G401.6 (cell line): ENCODE measurements at regions not wholly inside any gene's neighbourhood (a gene's known extent, or its start where the extent isn't known, plus 50 kb on each side); places are given as distances from the start of the nearest gene placed in this dataset.
A peak's percentile ranks its signal among the peaks of the same experiment; 100 is the strongest.

Source experiments
- FAIRE-seq: peaks from 2 replicates; lab custom pipeline; 2012; peaks lifted over from hg19 to GRCh38; lab: Jason Lieb, UNC

DNA sequence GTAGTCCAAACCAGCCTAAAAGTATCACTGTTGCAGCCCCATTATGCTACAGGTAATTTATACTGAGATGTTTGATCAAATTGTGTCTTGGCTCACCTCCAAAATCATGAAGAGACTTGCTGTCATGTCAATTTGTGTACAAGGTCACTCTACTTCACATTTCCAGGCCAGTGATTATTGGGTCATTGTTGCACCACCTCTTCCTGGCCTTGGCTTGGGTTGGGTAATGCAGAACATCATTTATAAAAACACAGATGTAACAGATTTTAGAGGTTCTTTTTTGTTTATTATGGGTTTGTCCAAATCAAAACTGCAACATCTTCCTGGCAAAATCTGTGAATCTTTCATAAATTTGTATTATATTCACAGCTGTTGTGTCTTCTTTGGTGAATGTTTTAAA, 459.5 kb downstream of the ANKRD50 start:
- FAIRE-seq = no peak

DNA sequence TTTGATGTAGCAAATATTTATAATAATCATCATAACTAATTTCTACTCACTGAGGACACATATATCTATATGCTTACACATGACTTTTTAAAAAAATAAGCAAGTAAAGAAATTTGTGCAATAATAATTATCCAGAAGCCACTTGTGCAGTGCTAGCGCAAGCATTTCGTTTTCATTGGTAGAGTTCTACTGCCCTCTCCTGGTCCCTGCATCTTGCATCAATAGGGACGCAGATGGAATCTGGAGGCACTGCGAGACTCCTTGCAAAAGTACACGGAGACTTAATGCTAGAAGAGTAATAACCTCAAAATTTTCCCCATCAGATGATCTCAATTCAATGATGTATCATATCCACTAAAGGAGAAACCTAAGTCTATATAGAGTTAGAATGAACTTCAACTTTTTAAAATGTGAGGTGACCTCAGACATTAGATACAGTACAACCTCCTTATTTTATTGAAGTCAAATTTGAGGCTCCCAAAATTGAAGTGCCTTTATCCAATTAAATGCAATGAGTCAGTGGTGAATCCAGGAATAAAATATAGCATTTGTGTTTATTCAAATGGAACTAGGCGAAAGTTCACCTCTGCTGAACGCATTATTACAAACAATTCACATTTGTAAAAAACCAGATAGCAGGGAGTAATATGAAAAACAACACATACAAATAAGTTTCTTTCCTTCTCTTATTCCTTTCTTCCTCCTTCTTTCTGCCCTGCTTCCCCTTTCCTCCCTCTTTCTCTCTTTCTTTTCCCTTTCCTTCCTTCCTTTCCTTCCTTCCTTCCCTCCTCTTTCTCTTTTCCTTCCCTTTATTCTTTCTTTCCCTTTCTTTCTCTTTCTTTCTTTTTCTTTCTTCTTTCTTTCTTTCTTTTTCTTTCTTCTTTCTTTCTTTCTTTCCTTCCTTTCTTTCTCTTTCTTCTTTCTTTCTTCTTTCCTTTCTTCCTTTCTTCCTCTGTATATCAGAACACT, 450.0 kb downstream of the ANKRD50 start:
- peak; percentile 96 for FAIRE-seq

DNA sequence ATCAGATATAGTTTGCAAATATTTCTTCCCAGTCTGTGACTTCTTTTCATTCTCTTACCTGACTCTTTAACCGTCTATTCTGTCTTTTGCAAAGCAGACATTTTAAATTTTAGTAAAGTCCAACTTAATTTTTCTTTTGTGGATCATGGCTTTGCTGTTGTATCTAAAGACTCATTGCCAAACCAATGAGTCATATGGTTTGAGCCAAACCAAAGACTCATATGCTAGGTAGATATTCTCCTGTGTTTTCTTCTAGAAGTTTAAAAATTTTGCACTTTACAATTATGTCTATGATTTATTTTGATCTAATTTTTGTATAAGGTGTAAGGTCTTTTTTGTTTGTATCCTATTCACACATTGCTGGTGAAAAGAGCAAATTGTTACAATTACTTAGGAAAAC, 446.8 kb downstream of the ANKRD50 start:
- no peak for FAIRE-seq

DNA sequence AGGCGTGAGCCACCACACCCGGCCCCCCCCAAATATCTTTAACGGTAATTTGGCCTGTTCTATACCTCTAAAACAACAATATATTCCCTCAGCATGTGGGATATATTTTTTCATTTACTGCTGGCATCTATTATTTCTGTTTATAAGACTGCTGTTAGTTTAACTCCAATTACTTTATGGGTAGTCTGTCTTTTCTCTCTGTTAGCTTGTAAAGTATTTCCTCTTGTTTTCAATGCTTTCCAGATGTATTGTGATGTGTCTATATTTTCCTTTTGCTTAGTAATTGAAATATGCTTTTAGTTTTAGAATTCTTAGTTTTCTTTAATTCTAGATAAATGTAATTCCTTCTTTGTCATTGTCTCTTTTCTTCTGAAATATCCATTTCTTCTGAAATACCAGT, 445.8 kb downstream of the ANKRD50 start:
- no peak for FAIRE-seq

DNA sequence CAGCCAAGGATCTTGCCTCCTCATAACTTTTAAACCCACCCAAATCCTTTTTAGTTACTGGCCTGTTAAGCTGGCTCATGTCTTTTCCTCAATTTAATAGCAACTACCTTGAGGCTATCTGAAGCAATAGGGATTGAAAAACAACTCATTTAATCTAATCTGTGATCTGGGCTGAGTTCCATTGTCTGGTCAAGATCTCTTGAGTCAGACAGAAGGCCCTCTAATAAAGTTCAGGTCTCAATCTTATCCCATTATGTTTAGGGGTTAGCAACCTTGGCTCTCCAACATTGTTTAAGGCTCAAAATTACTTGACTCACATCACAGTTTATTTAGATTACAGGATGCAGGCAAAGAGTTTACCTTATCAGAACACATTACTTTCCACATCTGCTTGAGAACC, 436.1 kb downstream of the ANKRD50 start:
- FAIRE-seq = no peak

DNA sequence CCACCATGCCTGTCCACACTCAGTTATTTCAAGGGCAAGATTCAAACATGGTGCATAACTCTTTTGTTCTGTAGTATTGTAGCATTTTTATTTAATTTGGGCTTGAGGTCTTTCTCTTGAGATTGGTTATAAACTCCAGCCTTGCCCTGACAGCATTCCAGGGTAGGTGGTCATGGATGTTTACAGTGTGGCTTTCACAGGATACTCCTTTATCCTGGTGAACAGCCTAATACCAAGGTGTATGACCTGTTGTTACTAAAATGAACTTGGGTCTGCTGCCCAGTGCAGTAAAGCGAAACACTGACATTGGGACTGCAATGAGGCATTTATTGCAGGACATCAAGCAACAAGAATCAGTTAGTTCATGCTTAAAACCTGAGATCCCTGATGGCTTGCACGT, 434.8 kb downstream of the ANKRD50 start:
- FAIRE-seq = no peak

DNA sequence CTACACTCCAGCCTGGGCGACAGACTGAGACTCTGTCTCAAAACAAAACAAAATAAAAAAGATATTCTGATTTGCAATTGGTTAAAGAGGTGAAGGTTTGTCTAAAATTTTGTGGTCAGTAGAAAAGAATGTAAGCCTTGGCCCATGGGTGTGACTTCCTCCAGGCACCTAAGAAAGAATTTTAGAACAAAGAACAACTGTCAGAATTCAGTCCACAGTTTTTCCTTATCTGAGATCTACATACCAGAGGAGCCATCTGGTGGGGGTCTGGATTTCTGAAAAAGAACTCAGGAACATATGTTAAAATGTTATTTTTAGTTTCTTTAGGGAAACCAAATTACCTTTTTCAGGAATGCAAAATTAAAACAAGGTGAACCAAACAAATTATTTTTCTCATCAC, 434.1 kb downstream of the ANKRD50 start:
- no peak for FAIRE-seq

DNA sequence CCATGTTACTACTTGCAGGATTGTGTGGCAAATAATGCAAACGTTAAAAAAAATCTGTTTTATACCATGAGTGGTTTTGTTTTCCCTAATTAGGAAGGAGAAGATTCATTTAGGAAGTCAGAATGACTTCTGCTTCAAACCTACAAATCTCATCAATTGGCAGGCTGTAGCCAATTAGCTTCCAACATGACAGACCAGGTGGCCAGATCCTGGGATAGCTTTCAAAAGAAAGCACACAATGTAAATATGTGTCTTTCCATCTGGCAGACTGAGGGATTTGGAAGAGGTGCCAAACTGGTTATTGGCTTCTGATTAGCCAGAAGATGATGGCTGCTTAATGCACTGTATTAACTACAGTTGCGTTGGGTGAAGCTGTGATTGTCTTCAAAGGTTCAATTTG, 432.8 kb downstream of the ANKRD50 start:
- FAIRE-seq = no peak

DNA sequence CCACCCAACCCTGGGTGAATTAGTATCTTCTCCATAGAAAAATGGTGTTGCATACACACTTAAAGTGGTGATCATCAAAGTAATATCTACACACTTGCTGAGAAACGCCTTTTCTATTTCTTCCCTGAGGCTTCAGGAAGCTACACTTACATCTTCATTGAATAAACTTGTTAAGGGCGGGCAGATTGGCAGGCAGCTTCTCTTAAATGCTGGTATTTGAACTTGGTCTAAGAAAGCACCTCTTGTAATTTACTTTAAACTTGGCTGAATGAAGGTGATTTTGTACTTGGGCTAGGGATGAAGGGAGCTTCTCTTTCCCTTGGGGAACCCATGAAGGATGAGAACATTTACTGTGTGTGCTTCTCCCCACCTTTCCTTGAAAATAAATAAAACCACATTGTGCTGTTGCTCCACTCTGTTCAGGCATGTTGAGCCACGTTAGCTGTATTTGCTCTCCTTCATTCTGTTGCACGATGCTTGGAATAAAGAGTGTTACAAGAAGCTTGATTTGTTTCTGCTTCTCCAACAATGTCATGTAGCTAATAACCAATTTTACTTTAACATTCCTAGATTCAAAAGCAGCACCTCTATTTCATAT, 430.1 kb downstream of the ANKRD50 start:
- FAIRE-seq = no peak

DNA sequence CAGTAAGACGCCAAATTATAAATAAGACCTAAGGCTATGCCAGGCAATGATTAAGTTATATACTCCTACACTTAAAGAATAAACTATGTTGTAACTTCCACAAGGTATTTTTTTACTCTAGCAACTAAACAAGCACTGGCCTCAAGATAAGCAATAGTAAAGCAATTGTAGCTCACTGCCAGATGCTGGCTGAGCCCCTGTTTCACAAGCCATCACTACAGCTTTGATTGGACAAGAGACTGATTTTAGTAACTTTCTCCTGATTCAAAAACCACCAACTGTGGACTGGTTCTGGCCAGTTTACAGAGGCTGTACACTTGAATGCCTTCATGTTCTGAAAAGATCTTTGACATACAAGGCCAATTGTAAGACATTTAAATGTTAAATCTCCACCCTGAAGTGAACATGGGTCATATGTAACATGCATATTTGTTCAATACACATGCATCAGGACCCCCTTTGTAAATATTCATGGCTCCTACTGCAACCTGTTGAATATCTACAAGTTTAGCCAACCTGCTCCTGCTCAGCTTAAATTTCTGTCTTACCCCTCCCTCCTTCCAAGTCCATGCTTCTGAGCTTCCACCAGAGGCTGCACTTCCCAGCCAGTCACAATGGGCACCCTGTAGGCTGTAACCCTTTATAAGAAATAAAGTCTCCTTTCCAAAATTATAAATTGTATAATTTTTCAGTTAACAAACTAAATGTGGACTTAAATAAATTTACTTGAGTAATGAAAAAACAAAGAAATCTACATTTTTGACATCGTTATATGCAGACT, 423.6 kb downstream of the ANKRD50 start:
- FAIRE-seq = no peak

DNA sequence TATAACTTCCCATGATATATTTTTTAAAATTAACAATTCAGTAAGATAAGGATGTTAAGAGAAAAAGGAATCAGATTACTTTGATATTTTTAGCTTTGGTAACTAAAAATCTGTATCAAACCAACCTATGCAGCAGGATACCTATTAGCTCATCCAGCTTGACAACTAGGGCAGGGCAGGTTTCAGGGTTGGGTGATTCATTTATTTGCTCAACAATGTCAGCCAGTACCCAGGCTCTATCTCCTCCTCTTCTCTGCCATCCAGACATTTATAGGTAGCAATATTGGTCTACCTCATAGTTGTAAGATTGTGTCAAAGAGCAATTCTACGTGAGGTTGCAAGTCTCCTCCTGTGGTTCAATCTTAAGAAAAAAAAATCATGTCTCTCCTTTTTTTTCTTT, 421.9 kb downstream of the ANKRD50 start:
- no peak for FAIRE-seq

DNA sequence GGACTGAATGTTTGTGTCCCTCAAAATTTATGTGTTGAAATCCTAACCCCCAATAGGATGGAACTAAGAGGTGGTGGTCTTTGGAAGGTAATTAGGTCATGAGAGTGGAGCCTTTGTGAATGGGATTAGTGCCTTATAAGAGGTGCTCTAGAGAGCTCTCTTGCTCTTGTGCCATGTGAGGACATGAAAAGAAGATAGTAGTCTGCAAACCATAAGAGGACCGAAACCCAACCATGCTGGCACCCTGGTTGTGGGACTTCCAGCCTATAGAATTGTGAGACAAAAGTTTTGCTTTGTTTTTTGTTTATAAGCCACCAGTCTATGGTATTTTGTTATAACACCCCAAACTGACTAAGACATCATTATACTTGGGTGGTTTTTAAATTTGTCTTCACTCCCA, 417.1 kb downstream of the ANKRD50 start:
- no peak for FAIRE-seq

DNA sequence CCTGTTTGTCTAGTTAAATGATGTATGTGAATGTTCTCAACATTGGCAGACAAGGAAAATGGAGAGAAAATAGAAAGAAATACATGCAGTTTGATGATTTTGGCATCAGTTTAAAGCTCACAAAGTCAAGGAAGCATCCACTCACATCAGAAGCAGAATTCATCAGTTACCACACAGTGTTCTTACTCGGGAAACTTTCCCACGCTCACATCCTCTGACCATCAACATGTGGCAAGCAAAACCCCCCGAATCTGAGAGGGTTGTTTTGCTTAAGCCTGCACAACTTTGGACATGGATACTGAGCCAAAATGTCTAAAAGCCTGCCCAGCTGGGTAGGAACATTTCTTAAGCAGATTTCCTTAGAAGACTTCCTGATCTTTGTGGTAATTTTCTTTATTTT, 407.6 kb downstream of the ANKRD50 start:
- no peak for FAIRE-seq

DNA sequence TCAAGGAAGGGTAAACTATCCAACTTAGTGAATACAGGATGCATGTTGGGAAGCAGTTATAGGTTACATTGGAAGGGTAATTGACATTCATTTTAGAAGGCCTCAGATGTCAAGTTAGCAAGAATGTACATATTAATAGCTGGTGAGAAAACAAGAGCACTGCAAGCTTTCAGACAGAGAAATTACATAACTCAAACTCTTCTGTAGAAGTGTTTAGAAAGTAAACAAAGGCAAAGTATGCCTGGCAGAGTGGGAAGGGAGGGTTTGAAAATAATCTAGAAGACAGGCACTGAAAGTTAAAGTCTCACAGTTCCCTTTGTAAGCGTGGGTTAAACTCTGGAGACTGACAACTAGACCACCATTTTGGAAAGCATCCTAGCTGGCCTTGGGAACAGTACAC, 406.2 kb downstream of the ANKRD50 start:
- no peak for FAIRE-seq

DNA sequence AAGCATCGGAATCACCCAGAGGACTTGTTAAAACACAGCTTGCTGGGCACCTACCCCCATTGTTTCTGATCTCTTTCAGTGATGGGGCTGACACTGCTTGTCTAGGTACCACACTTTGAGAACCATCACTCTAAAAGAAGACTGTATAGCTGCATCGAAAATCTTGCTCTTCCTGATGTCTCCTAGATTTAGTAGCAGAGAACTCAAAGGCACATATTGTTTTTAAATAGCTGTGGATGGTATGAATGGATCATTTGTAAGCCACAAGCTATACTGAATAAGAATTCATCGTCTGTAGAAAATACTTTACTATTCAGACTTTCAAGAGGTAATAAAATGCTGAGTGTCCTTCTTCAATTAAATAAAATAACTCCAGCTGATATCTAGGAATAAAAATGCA, 405.4 kb downstream of the ANKRD50 start:
- no peak for FAIRE-seq

DNA sequence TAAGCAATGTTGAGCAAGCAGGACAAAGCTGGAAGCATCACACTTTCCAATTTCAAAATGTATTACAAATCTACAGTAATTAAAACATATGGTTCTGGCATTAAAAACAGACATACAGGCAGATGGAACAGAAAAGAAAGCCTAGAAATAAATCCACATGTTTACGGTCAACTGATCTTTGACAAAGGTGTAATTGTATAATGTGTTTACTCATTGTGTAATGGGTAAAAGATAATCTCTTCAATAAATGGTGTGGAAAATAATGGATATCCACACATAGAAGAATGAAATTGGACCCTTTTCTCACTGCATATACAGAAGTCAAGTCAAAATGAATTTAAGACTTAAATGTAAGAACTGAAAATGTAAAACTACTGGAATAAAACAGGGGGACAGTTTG, 394.2 kb downstream of the ANKRD50 start:
- FAIRE-seq = no peak

DNA sequence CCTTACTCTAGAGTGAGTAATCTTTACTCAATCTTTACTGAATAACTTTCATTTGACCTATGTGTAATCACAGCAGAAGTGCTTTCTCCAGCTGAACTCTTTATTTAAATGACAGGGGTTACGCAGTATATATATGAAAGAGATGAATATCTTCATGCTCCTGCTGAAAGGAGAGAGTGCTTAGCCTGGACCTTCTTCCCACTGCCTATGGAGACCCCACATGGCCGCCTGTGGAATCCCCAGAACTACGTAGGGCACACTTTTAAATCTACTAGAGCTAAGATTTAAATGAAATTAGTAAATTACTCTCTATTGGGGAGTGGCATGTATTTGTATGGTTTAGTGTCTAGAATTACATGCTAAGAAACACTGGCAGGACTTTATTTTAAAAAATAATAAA, 391.2 kb downstream of the ANKRD50 start:
- no peak for FAIRE-seq

DNA sequence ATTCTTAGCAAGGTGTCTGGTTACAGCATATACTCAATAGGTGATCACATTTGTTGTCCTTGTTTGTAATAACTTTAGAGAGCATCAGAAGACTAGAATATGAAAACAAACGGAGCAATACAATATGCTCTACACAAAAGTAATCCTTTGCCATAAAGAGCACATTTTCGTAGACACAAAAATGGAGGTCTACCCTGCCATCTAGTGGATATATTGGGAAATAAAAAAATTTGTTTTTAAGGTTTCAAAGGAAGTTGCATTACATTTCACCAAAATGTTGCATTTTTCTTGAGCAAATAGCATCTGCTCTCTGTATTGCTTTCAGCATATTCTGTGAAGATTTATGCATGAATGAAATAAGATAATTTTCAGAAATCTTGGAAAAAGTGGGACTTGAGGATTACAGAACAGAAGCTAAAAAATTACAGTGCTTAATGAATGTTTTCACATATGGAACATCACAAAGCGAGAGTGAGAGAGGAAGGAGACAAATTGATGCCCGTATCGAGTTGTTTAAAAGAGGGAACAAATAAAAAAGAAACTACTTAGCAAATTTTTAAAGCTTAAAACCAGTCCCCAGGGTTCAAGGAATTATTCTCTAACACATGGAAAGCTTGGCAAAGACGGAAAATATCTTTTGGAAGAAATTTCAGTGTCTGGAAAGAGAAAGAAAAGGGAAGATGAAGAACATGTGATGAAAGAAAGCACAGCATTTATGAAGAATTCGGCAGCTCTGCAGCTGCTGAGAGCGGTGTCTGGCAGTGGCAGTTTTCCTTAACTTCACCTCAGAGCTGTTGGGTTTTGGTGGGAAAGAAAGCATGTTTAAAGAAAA, 390.1 kb downstream of the ANKRD50 start:
- peak; percentile 93 for FAIRE-seq

DNA sequence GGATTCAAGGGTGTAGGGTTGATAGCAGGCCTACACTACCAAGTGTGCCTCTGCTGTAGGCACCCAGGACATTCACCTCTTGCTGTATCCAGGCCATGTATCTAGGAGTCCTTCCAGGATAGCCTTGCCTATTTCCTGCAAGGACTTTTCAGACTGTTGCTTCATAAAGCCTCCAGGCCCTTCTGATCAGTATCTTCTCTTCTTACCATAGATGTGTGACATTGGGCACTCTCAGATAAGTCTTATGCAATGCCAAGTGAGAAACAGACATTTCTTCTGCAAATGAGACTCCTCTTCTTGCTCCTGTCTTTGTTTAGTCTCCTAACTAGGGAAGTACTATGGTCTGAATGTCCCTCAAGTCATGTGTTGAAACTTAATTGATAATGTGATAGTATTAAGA, 386.8 kb downstream of the ANKRD50 start:
- FAIRE-seq = no peak

DNA sequence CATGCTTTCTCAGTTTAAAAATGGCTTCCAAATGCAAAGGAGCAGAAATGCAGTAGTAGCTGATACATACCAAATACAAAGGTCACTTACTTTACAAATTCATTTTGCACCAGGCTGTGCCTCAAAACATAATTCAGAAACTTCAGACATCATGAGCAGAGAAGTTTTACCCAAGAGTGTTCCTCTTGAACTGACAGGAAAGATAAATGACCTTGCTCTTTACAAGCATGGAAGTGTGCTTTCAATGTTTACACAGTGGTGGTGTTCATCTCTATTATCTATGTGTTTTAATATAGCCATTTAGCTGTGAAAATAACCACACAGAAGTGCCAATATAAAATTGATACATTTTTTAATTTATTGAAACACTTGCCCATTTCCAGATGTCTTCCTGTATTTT, 383.4 kb downstream of the ANKRD50 start:
- FAIRE-seq = no peak

DNA sequence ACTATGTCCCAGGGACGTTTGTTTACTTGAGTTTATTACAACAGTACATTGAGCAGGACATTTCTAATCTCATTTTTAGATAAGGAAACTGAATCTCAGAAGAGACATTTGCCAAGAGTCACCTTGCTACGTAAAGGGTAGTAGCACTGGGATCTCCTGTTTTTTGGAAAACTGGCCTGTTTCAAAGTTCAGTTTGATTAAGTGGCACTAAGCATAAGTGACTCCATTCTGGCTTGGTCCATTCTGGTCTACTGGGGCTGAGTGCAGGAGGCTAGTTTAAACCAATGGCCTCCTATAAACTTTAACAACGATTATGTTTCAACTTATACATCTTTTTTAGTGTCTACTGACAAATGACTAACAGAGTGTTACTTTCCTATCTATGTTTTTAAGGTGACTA, 382.5 kb downstream of the ANKRD50 start:
- FAIRE-seq = no peak

DNA sequence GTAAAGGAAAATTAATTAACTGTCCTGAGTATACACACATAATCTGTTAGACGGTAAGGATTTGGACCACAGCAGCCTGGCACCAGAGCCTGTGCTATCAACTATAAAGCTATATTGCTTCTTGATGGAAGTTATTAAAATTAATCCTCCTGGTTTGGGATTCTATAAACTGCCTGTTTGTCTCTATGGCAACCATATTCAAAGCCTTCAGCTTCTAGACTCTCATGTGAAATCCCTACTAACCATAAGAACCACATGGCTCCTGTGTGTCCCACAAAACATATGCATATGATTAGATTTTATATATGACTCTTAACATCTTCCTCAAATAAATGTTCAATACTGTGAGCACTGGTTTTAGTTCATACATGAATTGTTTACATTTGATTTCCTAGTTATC, 380.8 kb downstream of the ANKRD50 start:
- no peak for FAIRE-seq
